GM18951 (cell line): ENCODE measurements at regions not wholly inside any gene's neighbourhood (a gene's known extent, or its start where the extent isn't known, plus 50 kb on each side); places are given as distances from the start of the nearest gene placed in this dataset.
"Not testable (repeated sequence)": the region's sequence is repeated elsewhere in the genome, so short reads cannot be mapped to it uniquely, and the experiment has no call there.

Experiments
- POLR2A ChIP-seq: IDR thresholded peaks from 4 replicates; pipeline ENCODE4 v1.6.1; 2011; ENCODE audit warnings: mild to moderate bottlenecking; ENCODE audit not compliant: insufficient read length, insufficient read depth; ENCODE audit errors: extremely low read depth
- in situ Hi-C: fragments of 300-500 bp; cut with MboI; formaldehyde crosslinking; loops from one replicate; pipeline ENCODE4 v1.12.0; 2022; ENCODE audit warnings: low sequenced_read_pairs, mixed read lengths, inconsistent platforms; ENCODE audit not compliant: unreplicated experiment

DNA sequence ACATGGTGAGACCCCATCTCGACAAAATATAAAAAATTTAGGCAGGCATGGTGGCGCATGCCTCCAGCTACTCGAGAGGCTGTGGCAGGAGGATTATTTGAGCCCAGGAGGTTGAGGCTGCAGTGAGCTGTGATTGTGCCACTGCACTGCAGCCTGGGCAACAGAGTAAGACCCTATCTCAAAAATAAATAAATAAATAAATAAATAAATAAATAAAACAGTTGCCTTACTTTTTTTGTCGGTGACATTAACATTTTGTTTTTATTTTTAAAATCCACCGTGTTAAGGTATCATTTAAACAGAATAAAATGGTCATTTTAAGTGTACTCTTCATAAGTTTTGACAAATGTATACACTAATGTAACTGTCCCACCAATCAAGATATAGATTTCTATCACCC is 57.0 kb downstream of the RASL11A start:
- in situ Hi-C loops: no loop called here
- no peak for TF ChIP-seq POLR2A

GRCh38 chr13:27329210-27329609 is 58.6 kb downstream of the RASL11A start:
- in situ Hi-C loops: no loop called here

GRCh38 chr13:27334774-27335435 is 64.3 kb downstream of the RASL11A start:
- TF ChIP-seq POLR2A: no peak
- in situ Hi-C loops: no loop called here

More at GRCh38 chr13:27329210-27329609, 58.6 kb downstream of the RASL11A start:
- TF ChIP-seq POLR2A: no peak

- in situ Hi-C loops: no loop called here
- no peak for TF ChIP-seq POLR2A
These were observed 65.5 kb downstream of the RASL11A start for GRCh38 chr13:27336014-27336673.

GRCh38 chr13:27338207-27338606 is 67.6 kb downstream of the RASL11A start:
- TF ChIP-seq POLR2A: no peak
- in situ Hi-C loops: no loop called here

- in situ Hi-C loops: no loop called here
- TF ChIP-seq POLR2A: no peak
These were observed 68.2 kb downstream of the RASL11A start for GRCh38 chr13:27338816-27339215.

DNA sequence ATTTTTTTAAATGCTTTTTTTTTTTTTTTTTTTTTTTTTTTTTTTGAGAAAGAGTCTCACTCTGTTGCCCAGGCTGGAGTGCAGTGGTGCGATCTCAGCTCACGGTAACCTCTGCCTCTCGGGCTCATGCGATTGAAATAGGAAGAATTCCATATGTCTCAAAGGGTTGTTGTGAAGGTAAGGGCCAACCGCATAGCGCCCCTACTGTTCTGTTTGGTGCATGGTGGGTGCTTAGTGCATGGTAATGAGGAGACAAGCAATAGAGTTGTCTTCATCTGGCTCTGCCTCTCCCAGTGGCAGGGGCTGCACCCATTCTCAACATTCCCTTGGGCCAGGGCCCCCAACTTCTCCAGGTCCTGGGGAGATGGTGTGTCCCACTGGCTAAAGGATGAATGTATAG is 68.7 kb downstream of the RASL11A start:
- in situ Hi-C loops: no loop called here
- no peak for TF ChIP-seq POLR2A

GRCh38 chr13:27341616-27342015 is 71.0 kb downstream of the RASL11A start:
- in situ Hi-C loops: no loop called here
- TF ChIP-seq POLR2A: no peak

GRCh38 chr13:27347211-27347772 is 76.7 kb downstream of the RASL11A start:
- TF ChIP-seq POLR2A: no peak
- in situ Hi-C loops: no loop called here

GRCh38 chr13:27348461-27348860 is 76.0 kb upstream of the GTF3A start:
- no peak for TF ChIP-seq POLR2A
- in situ Hi-C loops: no loop called here

DNA sequence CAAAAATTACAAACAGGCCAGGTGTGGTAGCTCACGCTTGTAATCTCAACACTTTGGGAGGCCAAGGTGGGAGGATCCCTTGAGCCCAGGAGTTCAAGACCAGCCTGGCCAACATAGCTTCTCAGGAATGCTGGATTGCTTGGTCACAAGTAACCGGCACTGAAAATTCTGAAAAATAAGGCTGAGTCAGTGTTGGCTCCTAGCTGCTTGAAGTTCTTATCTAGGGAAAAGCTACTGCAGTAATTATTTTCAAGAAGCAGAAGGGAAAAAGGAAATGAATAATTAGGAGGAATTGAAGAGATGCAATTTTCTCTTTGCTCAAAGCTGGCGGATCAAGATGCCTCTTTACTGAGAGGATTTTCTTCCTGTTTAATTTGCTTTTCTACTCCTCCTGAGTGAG is 75.0 kb upstream of the GTF3A start:
- in situ Hi-C loops: no loop called here
- TF ChIP-seq POLR2A: no peak

- in situ Hi-C loops: not testable (repeated sequence)
These were observed 73.6 kb upstream of the GTF3A start for GRCh38 chr13:27350825-27351224.

GRCh38 chr13:27352698-27353097 is 71.7 kb upstream of the GTF3A start:
- in situ Hi-C loops: no loop called here
- no peak for TF ChIP-seq POLR2A

DNA sequence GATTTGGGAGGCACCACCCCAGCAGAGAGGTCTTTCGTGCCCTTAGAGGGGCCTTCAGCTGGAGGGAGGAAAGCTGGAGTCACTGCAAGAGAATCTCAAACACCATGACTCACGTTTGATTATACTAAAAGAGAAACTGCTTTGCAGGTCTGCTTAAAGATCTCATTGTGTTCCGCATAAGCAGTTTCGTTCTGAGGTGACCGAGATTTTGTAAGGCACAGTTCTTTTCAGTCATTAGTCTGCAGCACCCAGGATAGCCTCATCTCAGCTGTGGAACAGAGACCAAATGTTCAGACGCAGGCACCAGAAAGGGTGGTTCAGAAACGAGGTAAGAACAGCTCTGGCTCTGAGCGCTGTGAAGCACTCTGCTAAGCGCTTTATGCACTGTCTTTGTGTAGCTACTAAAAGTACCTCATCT is 71.2 kb upstream of the GTF3A start:
- no peak for TF ChIP-seq POLR2A
- in situ Hi-C loops: no loop called here
